Aorta (tissue), 5 donors: ENCODE measurements at regions not wholly inside any gene's neighbourhood (a gene's known extent, or its start where the extent isn't known, plus 50 kb on each side); places are given as distances from the start of the nearest gene placed in this dataset.

ENCODE experiments used
- ATAC-seq: fragments of 200-7000 bp; cut with Tn5 transposase; one replicate; pipeline ENCODE4 v1.9.1; 2022; ENCODE audit warnings: moderate library complexity; ENCODE audit not compliant: low FRiP score
- DNase-seq, 2 donors: peaks; one replicate each; pipeline ENCODE4 v3.0.0-alpha.2; 2020
- H3K27ac ChIP-seq, 2 donors: one replicate each; pipeline ENCODE4 v1.5.1; 2013; ENCODE audit warnings: low read length in 2 of 2, mild to moderate bottlenecking in 2 of 2, moderate library complexity in 2 of 2, control low read depth in 1 of 2, inconsistent platforms in 1 of 2, low read depth in 1 of 2
- H3K27me3 ChIP-seq, 2 donors: one replicate each; pipeline ENCODE4 v1.6.1; 2013; ENCODE audit warnings: control low read depth in 1 of 2, low read length in 1 of 2, mild to moderate bottlenecking in 1 of 2, moderate library complexity in 1 of 2; ENCODE audit not compliant: insufficient read depth in 2 of 2, control insufficient read depth in 1 of 2
- H3K36me3 ChIP-seq, 2 donors: one replicate each; pipeline ENCODE4 v1.6.1; 2013; ENCODE audit warnings: control low read depth in 1 of 2, low read length in 1 of 2, mild to moderate bottlenecking in 1 of 2; ENCODE audit not compliant: insufficient read depth in 2 of 2, control insufficient read depth in 1 of 2
- H3K4me1 ChIP-seq, 2 donors: one replicate each; pipeline ENCODE4 v1.6.1; 2013; ENCODE audit warnings: low read length in 2 of 2, control low read depth in 1 of 2, mild to moderate bottlenecking in 1 of 2, moderate library complexity in 1 of 2; ENCODE audit not compliant: insufficient read depth in 2 of 2, control insufficient read depth in 1 of 2
- H3K4me3 ChIP-seq, 2 donors: one replicate each; pipeline ENCODE4 v1.5.1; 2013; ENCODE audit warnings: low read length in 2 of 2, control low read depth in 1 of 2, mild to moderate bottlenecking in 1 of 2
- H3K9me3 ChIP-seq: one replicate; pipeline ENCODE4 v1.6.1; 2013; ENCODE audit warnings: mild to moderate bottlenecking, low read length; ENCODE audit not compliant: control insufficient read depth
- WGBS, 2 donors: extraction: QIAGEN DNeasy Blood & Tissue Kit; methylation state at CpG; one replicate each; pipeline ENCODE4 v1.1.7; 2013; 5-methylcytosine and 5-hydroxymethylcytosine counted together
- intact Hi-C, 2 donors: fragments of 100-400 bp; cut with DNase I; formaldehyde crosslinking; loops; one replicate each; pipeline versions ENCODE4 v1.14.2 to v1.15.0; 2022
- donor health status: healthy with polysubstance abuse.
- donor health status: Bipolar disorder and iron deficiency.
- donor health status: DM: no; HTN: no; CAD: no.
- donor health status: DM: no; HTN: no; CAD: no.
- donor health status: DM: yes; HTN: yes; CAD: no.

GRCh38 chr7:49513911-49514310 lies 259.5 kb upstream of the VWC2 start:
- DNase-seq (no peak), ATAC-seq (no peak)
- Histone ChIP-seq H3K4me1 (peaks cover 0 to 2% of the 10 kb centered on the region in 2 donors), H3K27me3 (no peaks in the 10 kb centered on the region), H3K27ac (no peak overlapping the region), H3K9me3 (no peaks in the 10 kb centered on the region), H3K36me3 (no peaks in the 10 kb centered on the region), H3K4me3 (no peak overlapping the region)
- WGBS, 2 donors = 27 to 48% methylated on average over 4 of the region's 4 CpGs
- intact Hi-C loops = no loop called here

GRCh38 chr7:49520951-49521350 lies 252.5 kb upstream of the VWC2 start:
- Histone ChIP-seq H3K36me3 (no peaks in the 10 kb centered on the region), H3K4me1 (peaks cover 0 to 2% of the 10 kb centered on the region in 2 donors), H3K27ac (no peak overlapping the region), H3K27me3 (no peaks in the 10 kb centered on the region), H3K9me3 (no peaks in the 10 kb centered on the region), H3K4me3 (no peak overlapping the region)
- 22 to 29% methylated on average over 1 of the region's 1 CpG for WGBS, 2 donors
- DNase-seq = no peak
- intact Hi-C loops = no loop called here
- ATAC-seq = no peak

GRCh38 chr7:49522111-49522510 lies 251.3 kb upstream of the VWC2 start:
- Histone ChIP-seq H3K4me1 (no peaks in the 10 kb centered on the region), H3K27me3 (no peaks in the 10 kb centered on the region), H3K4me3 (no peak overlapping the region), H3K9me3 (no peaks in the 10 kb centered on the region), H3K27ac (no peak overlapping the region), H3K36me3 (no peaks in the 10 kb centered on the region)
- ATAC-seq (no peak), DNase-seq (no peak)
- intact Hi-C loops = no loop called here
- 24 to 25% methylated on average over 2 of the region's 2 CpGs for WGBS, 2 donors

GRCh38 chr7:49523870-49524269 lies 249.6 kb upstream of the VWC2 start:
- H3K4me3 ChIP-seq = no peak overlapping the region
- no peaks in the 10 kb centered on the region for H3K36me3 ChIP-seq
- DNase-seq (no peak), ATAC-seq (no peak)
- no peaks in the 10 kb centered on the region for H3K4me1 ChIP-seq
- H3K9me3 ChIP-seq = no peaks in the 10 kb centered on the region
- intact Hi-C loops = no loop called here
- no peaks in the 10 kb centered on the region for H3K27me3 ChIP-seq
- no peak overlapping the region for H3K27ac ChIP-seq
- WGBS, 2 donors = 63 to 69% methylated on average over 1 of the region's 1 CpG

- no peak overlapping the region for H3K4me3 ChIP-seq
- H3K4me1 ChIP-seq = no peaks in the 10 kb centered on the region
- no peaks in the 10 kb centered on the region for H3K27me3 ChIP-seq
- H3K9me3 ChIP-seq = no peaks in the 10 kb centered on the region
- DNase-seq (no peak), ATAC-seq (no peak)
- no peak overlapping the region for H3K27ac ChIP-seq
- no peaks in the 10 kb centered on the region for H3K36me3 ChIP-seq
- intact Hi-C loops = no loop called here
- WGBS, 2 donors = 74 to 76% methylated on average over 1 of the region's 1 CpG
These were observed 246.3 kb upstream of the VWC2 start for GRCh38 chr7:49527182-49527581.

GRCh38 chr7:49530481-49530880 lies 243.0 kb upstream of the VWC2 start:
- no peaks in the 10 kb centered on the region for H3K9me3 ChIP-seq
- no peaks in the 10 kb centered on the region for H3K4me1 ChIP-seq
- DNase-seq (no peak), ATAC-seq (no peak)
- H3K36me3 ChIP-seq = no peaks in the 10 kb centered on the region
- no peak overlapping the region for H3K4me3 ChIP-seq
- H3K27me3 ChIP-seq = no peaks in the 10 kb centered on the region
- intact Hi-C loops = no loop called here
- 0 to 34% methylated on average over 1 of the region's 1 CpG for WGBS, 2 donors
- no peak overlapping the region for H3K27ac ChIP-seq

- no peak overlapping the region for H3K27ac ChIP-seq
- H3K36me3 ChIP-seq = no peaks in the 10 kb centered on the region
- WGBS, 2 donors = 66 to 73% methylated on average over 8 of the region's 8 CpGs
- no peaks in the 10 kb centered on the region for H3K27me3 ChIP-seq
- H3K9me3 ChIP-seq = no peaks in the 10 kb centered on the region
- ATAC-seq = no peak
- no peaks in the 10 kb centered on the region for H3K4me1 ChIP-seq
- intact Hi-C loops = no loop called here
- H3K4me3 ChIP-seq = no peak overlapping the region
- DNase-seq = peak in 1 of 2 donors; percentile 41
These were observed 209.6 kb upstream of the VWC2 start for GRCh38 chr7:49563693-49564378.

- no peaks in the 10 kb centered on the region for H3K4me1 ChIP-seq
- H3K36me3 ChIP-seq = no peaks in the 10 kb centered on the region
- no peak for ATAC-seq
- no peak for DNase-seq
- H3K9me3 ChIP-seq = no peaks in the 10 kb centered on the region
- WGBS, 2 donors = 89 to 98% methylated on average over 2 of the region's 2 CpGs
- no peak overlapping the region for H3K4me3 ChIP-seq
- no peaks in the 10 kb centered on the region for H3K27me3 ChIP-seq
- no peak overlapping the region for H3K27ac ChIP-seq
- intact Hi-C loops = no loop called here
These were observed 209.1 kb upstream of the VWC2 start for GRCh38 chr7:49564379-49564714.

GRCh38 chr7:49577576-49577975 lies 195.9 kb upstream of the VWC2 start:
- H3K9me3 ChIP-seq = no peaks in the 10 kb centered on the region
- H3K27me3 ChIP-seq = no peaks in the 10 kb centered on the region
- no peak overlapping the region for H3K27ac ChIP-seq
- intact Hi-C loops = no loop called here
- no peaks in the 10 kb centered on the region for H3K4me1 ChIP-seq
- no peaks in the 10 kb centered on the region for H3K36me3 ChIP-seq
- no peak overlapping the region for H3K4me3 ChIP-seq
- ATAC-seq (no peak), DNase-seq (no peak)
